ENCODE measurements at regions not wholly inside any gene's neighbourhood (a gene's known extent, or its start where the extent isn't known, plus 50 kb on each side); places are given as distances from the start of the nearest gene placed in this dataset.

- TF ChIP-seq REST (IDR thresholded peaks at IDR 0.05) (no peak), RAD21 (IDR thresholded peaks at IDR 0.05) (no peak), CTCF (IDR thresholded peaks at IDR 0.05; ENCODE audit: low read depth, low read length, missing input control) (no peak), GABPA (IDR thresholded peaks at IDR 0.05 in 1 of 2, conservative IDR thresholded peaks at IDR 0.05 in 1 of 2) (no peak), FOXA1 (IDR thresholded peaks at IDR 0.05) (no peak), YY1 (IDR thresholded peaks at IDR 0.05) (no peak), SP1 (IDR thresholded peaks at IDR 0.05) (no peak), HNF4G (IDR thresholded peaks at IDR 0.05) (no peak), TAF1 (conservative IDR thresholded peaks at IDR 0.05) (no peak)
Measured at GRCh38 chr20:6613280-6613861, 154.1 kb upstream of the BMP2 start.
